Activated naive CD8-positive, alpha-beta T cell treated with anti-CD3 and anti-CD28 coated beads, Interleukin-2, amount 50 U/mL, for 24 hours (primary cell): ENCODE measurements at regions not wholly inside any gene's neighbourhood (a gene's known extent, or its start where the extent isn't known, plus 50 kb on each side); places are given as distances from the start of the nearest gene placed in this dataset.
"Not testable (repeated sequence)": the region's sequence is repeated elsewhere in the genome, so short reads cannot be mapped to it uniquely, and the experiment has no call there.

ENCODE experiments used
- ATAC-seq: fragments of 150-1000 bp; cut with Tn5 transposase; one replicate; pipeline ENCODE4 v1.10.0; 2021
- DNase-seq: peaks from one replicate; pipeline ENCODE4 v3.0.0; 2021
- H3K27ac Mint-ChIP-seq: one replicate; pipeline ENCODE4 v1.8.0; 2021; ENCODE audit warnings: mild to moderate bottlenecking, mixed read lengths
- H3K27me3 Mint-ChIP-seq: one replicate; pipeline ENCODE4 v1.8.0; 2021; ENCODE audit warnings: mixed read lengths
- H3K36me3 Mint-ChIP-seq: one replicate; pipeline ENCODE4 v1.8.0; 2021; ENCODE audit warnings: low read depth, mixed read lengths
- H3K4me1 Mint-ChIP-seq: one replicate; pipeline ENCODE4 v1.8.0; 2021; ENCODE audit warnings: mixed read lengths
- H3K4me3 Mint-ChIP-seq: one replicate; pipeline ENCODE4 v1.8.0; 2021; ENCODE audit warnings: mild to moderate bottlenecking, moderate library complexity, mixed read lengths
- H3K9me3 Mint-ChIP-seq: one replicate; pipeline ENCODE4 v1.8.0; 2021; ENCODE audit warnings: mixed read lengths

- Mint-ChIP-seq H3K27ac (no peak overlapping the region), H3K27me3 (peaks cover 20% of the 10 kb centered on the region), H3K9me3 (no peaks in the 10 kb centered on the region), H3K4me1 (no peaks in the 10 kb centered on the region), H3K4me3 (no peak overlapping the region), H3K36me3 (no peaks in the 10 kb centered on the region)
- ATAC-seq (no peak), DNase-seq (no peak)
Observed at GRCh38 chr1:192461684-192462083, 113.9 kb upstream of the RGS1 start.

GRCh38 chr1:192462616-192463015, 113.0 kb upstream of the RGS1 start:
- DNase-seq = no peak
- Mint-ChIP-seq H3K4me3 (no peak overlapping the region), H3K9me3 (no peaks in the 10 kb centered on the region), H3K4me1 (no peaks in the 10 kb centered on the region), H3K27me3 (peaks cover 18% of the 10 kb centered on the region), H3K27ac (no peak overlapping the region), H3K36me3 (no peaks in the 10 kb centered on the region)
- no peak for ATAC-seq

GRCh38 chr1:192463661-192464060, 111.9 kb upstream of the RGS1 start:
- Mint-ChIP-seq H3K4me3 (no peak overlapping the region), H3K27me3 (peaks cover 20% of the 10 kb centered on the region), H3K4me1 (no peaks in the 10 kb centered on the region), H3K27ac (no peak overlapping the region), H3K36me3 (no peaks in the 10 kb centered on the region), H3K9me3 (no peaks in the 10 kb centered on the region)
- ATAC-seq = no peak
- no peak for DNase-seq

- not testable (repeated sequence) for H3K27ac Mint-ChIP-seq, DNase-seq, ATAC-seq, H3K4me3 Mint-ChIP-seq, H3K4me1 Mint-ChIP-seq, H3K9me3 Mint-ChIP-seq, H3K36me3 Mint-ChIP-seq
- peaks cover 27% of the 10 kb centered on the region for H3K27me3 Mint-ChIP-seq
Observed at GRCh38 chr1:192465221-192465620, 110.4 kb upstream of the RGS1 start.

- Mint-ChIP-seq H3K27ac (no peak overlapping the region), H3K4me3 (no peak overlapping the region), H3K36me3 (no peaks in the 10 kb centered on the region), H3K4me1 (no peaks in the 10 kb centered on the region), H3K9me3 (no peaks in the 10 kb centered on the region), H3K27me3 (peaks cover 13% of the 10 kb centered on the region)
- DNase-seq (no peak), ATAC-seq (no peak)
Observed at GRCh38 chr1:192474080-192474683, 101.4 kb upstream of the RGS1 start.

GRCh38 chr1:192475329-192475728, 100.2 kb upstream of the RGS1 start:
- H3K36me3 Mint-ChIP-seq = no peaks in the 10 kb centered on the region
- H3K4me1 Mint-ChIP-seq = no peaks in the 10 kb centered on the region
- no peak overlapping the region for H3K4me3 Mint-ChIP-seq
- no peaks in the 10 kb centered on the region for H3K9me3 Mint-ChIP-seq
- peaks cover 8% of the 10 kb centered on the region for H3K27me3 Mint-ChIP-seq
- DNase-seq (no peak), ATAC-seq (no peak)
- no peak overlapping the region for H3K27ac Mint-ChIP-seq

- peaks cover 6% of the 10 kb centered on the region for H3K27me3 Mint-ChIP-seq
- H3K4me3 Mint-ChIP-seq = no peak overlapping the region
- H3K4me1 Mint-ChIP-seq = no peaks in the 10 kb centered on the region
- no peak for DNase-seq
- no peaks in the 10 kb centered on the region for H3K36me3 Mint-ChIP-seq
- no peaks in the 10 kb centered on the region for H3K9me3 Mint-ChIP-seq
- no peak overlapping the region for H3K27ac Mint-ChIP-seq
- ATAC-seq = no peak
Observed at GRCh38 chr1:192475970-192476369, 99.6 kb upstream of the RGS1 start.

GRCh38 chr1:192476802-192477298, 98.7 kb upstream of the RGS1 start:
- Mint-ChIP-seq H3K27me3 (peaks cover 6% of the 10 kb centered on the region), H3K4me3 (no peak overlapping the region), H3K9me3 (no peaks in the 10 kb centered on the region), H3K27ac (no peak overlapping the region), H3K4me1 (no peaks in the 10 kb centered on the region), H3K36me3 (no peaks in the 10 kb centered on the region)
- DNase-seq (no peak), ATAC-seq (peak; percentile 36)

- Mint-ChIP-seq H3K4me3 (no peak overlapping the region), H3K36me3 (no peaks in the 10 kb centered on the region), H3K27ac (no peak overlapping the region), H3K9me3 (no peaks in the 10 kb centered on the region), H3K4me1 (no peaks in the 10 kb centered on the region), H3K27me3 (peaks cover 6% of the 10 kb centered on the region)
- no peak for DNase-seq
- no peak for ATAC-seq
Observed at GRCh38 chr1:192477630-192478029, 97.9 kb upstream of the RGS1 start.

GRCh38 chr1:192485692-192486436, 89.7 kb upstream of the RGS1 start:
- Mint-ChIP-seq H3K27me3 (no peaks in the 10 kb centered on the region), H3K4me3 (no peak overlapping the region), H3K27ac (no peak overlapping the region), H3K4me1 (peaks cover 4% of the 10 kb centered on the region), H3K36me3 (no peaks in the 10 kb centered on the region), H3K9me3 (no peaks in the 10 kb centered on the region)
- no peak for ATAC-seq
- no peak for DNase-seq

GRCh38 chr1:192488058-192488457, 87.5 kb upstream of the RGS1 start:
- DNase-seq (no peak), ATAC-seq (no peak)
- H3K36me3 Mint-ChIP-seq = no peaks in the 10 kb centered on the region
- no peak overlapping the region for H3K4me3 Mint-ChIP-seq
- no peaks in the 10 kb centered on the region for H3K27me3 Mint-ChIP-seq
- no peak overlapping the region for H3K27ac Mint-ChIP-seq
- no peaks in the 10 kb centered on the region for H3K9me3 Mint-ChIP-seq
- peaks cover 4% of the 10 kb centered on the region for H3K4me1 Mint-ChIP-seq

GRCh38 chr1:192489047-192489446, 86.5 kb upstream of the RGS1 start:
- no peak overlapping the region for H3K4me3 Mint-ChIP-seq
- no peak for ATAC-seq
- DNase-seq = no peak

GRCh38 chr1:192489748-192490147, 85.8 kb upstream of the RGS1 start:
- Mint-ChIP-seq H3K36me3 (no peaks in the 10 kb centered on the region), H3K4me1 (peaks cover 4% of the 10 kb centered on the region), H3K27ac (no peak overlapping the region), H3K4me3 (no peak overlapping the region), H3K9me3 (no peaks in the 10 kb centered on the region), H3K27me3 (no peaks in the 10 kb centered on the region)
- DNase-seq (no peak), ATAC-seq (peak; percentile 65)

More at GRCh38 chr1:192489047-192489446, 86.5 kb upstream of the RGS1 start:
- H3K27me3 Mint-ChIP-seq = no peaks in the 10 kb centered on the region
- no peaks in the 10 kb centered on the region for H3K36me3 Mint-ChIP-seq
- no peak overlapping the region for H3K27ac Mint-ChIP-seq
- H3K4me1 Mint-ChIP-seq = peaks cover 4% of the 10 kb centered on the region
- no peaks in the 10 kb centered on the region for H3K9me3 Mint-ChIP-seq

- H3K9me3 Mint-ChIP-seq = no peaks in the 10 kb centered on the region
- no peaks in the 10 kb centered on the region for H3K27me3 Mint-ChIP-seq
- no peak for ATAC-seq
- no peak for DNase-seq
- peaks cover 4% of the 10 kb centered on the region for H3K4me1 Mint-ChIP-seq
- H3K36me3 Mint-ChIP-seq = no peaks in the 10 kb centered on the region
- no peak overlapping the region for H3K4me3 Mint-ChIP-seq
- no peak overlapping the region for H3K27ac Mint-ChIP-seq
Observed at GRCh38 chr1:192491804-192492554, 83.6 kb upstream of the RGS1 start.

- no peaks in the 10 kb centered on the region for H3K36me3 Mint-ChIP-seq
- peaks cover 16% of the 10 kb centered on the region for H3K4me1 Mint-ChIP-seq
Observed at GRCh38 chr1:192493584-192493983, 82.0 kb upstream of the RGS1 start.

More at GRCh38 chr1:192493584-192493983, 82.0 kb upstream of the RGS1 start:
- Mint-ChIP-seq H3K4me3 (no peak overlapping the region), H3K27ac (no peak overlapping the region), H3K9me3 (no peaks in the 10 kb centered on the region), H3K27me3 (no peaks in the 10 kb centered on the region)
- ATAC-seq (no peak), DNase-seq (no peak)
